ENCODE measurements at regions not wholly inside any gene's neighbourhood (a gene's known extent, or its start where the extent isn't known, plus 50 kb on each side); places are given as distances from the start of the nearest gene placed in this dataset.

- DNase-seq (no peak), ATAC-seq (no peak)
- intact Hi-C loops (cut with DNase I, micrococcal nuclease): no loop called here
These were observed 93.4 kb upstream of the PTCH1 start for GRCh38 chr9:95610006-95610785.

GRCh38 chr9:95609426-95609825 is 92.7 kb upstream of the PTCH1 start:
- intact Hi-C loops (cut with DNase I, micrococcal nuclease): no loop called here
- DNase-seq: no peak
- ATAC-seq: no peak

- intact Hi-C loops (cut with DNase I, micrococcal nuclease): no loop called here
- no peak for ATAC-seq
- DNase-seq: no peak
These were observed 91.6 kb upstream of the PTCH1 start for GRCh38 chr9:95608341-95608740.

GRCh38 chr9:95607507-95607906 is 90.7 kb upstream of the PTCH1 start:
- DNase-seq (no peak), ATAC-seq (no peak)
- intact Hi-C loops (cut with DNase I, micrococcal nuclease): no loop called here

GRCh38 chr9:95606489-95607350 is 89.9 kb upstream of the PTCH1 start:
- ATAC-seq (no peak), DNase-seq (no peak)
- intact Hi-C loops (cut with DNase I, micrococcal nuclease): no loop called here

- DNase-seq (no peak), ATAC-seq (no peak)
- intact Hi-C loops (cut with DNase I, micrococcal nuclease): no loop called here
These were observed 89.2 kb upstream of the PTCH1 start for GRCh38 chr9:95605816-95606488.

- DNase-seq (no peak), ATAC-seq (no peak)
- intact Hi-C loops (cut with DNase I, micrococcal nuclease): no loop called here
These were observed 88.3 kb upstream of the PTCH1 start for GRCh38 chr9:95605101-95605500.

- ATAC-seq: no peak
- intact Hi-C loops (cut with DNase I, micrococcal nuclease): no loop called here
These were observed 81.5 kb upstream of the PTCH1 start for GRCh38 chr9:95598236-95598635.

GRCh38 chr9:95595721-95596295 is 79.0 kb upstream of the PTCH1 start:
- intact Hi-C loops (cut with DNase I, micrococcal nuclease): no loop called here
- no peak for ATAC-seq
- DNase-seq: no peak

More at GRCh38 chr9:95598236-95598635, 81.5 kb upstream of the PTCH1 start:
- no peak for DNase-seq

- DNase-seq: no peak
- intact Hi-C loops (cut with DNase I, micrococcal nuclease): no loop called here
- ATAC-seq: no peak
These were observed 76.2 kb upstream of the PTCH1 start for GRCh38 chr9:95592931-95593330.

- ATAC-seq: no peak
- intact Hi-C loops (cut with DNase I, micrococcal nuclease): no loop called here
- DNase-seq: no peak
These were observed 72.2 kb upstream of the PTCH1 start for GRCh38 chr9:95588724-95589588.

- intact Hi-C loops (cut with DNase I, micrococcal nuclease): no loop called here
- no peak for DNase-seq
- ATAC-seq: no peak
These were observed 70.5 kb upstream of the PTCH1 start for GRCh38 chr9:95587021-95587964.

- ATAC-seq (no peak), DNase-seq (no peak)
- intact Hi-C loops (cut with DNase I, micrococcal nuclease): no loop called here
These were observed 69.6 kb upstream of the PTCH1 start for GRCh38 chr9:95586326-95586725.

GRCh38 chr9:95585824-95586223 is 69.1 kb upstream of the PTCH1 start:
- intact Hi-C loops (cut with DNase I, micrococcal nuclease): no loop called here
- ATAC-seq (no peak), DNase-seq (no peak)

- intact Hi-C loops (cut with DNase I, micrococcal nuclease): no loop called here
- DNase-seq (no peak), ATAC-seq (no peak)
These were observed 67.4 kb upstream of the PTCH1 start for GRCh38 chr9:95584176-95584575.

- intact Hi-C loops (cut with DNase I, micrococcal nuclease): no loop called here
- ATAC-seq (no peak), DNase-seq (no peak)
These were observed 65.1 kb upstream of the PTCH1 start for GRCh38 chr9:95581900-95582299.

Measured in left colon (tissue), 2 donors.